OCI-LY3 (cell line): ENCODE measurements at regions not wholly inside any gene's neighbourhood (a gene's known extent, or its start where the extent isn't known, plus 50 kb on each side); places are given as distances from the start of the nearest gene placed in this dataset.

ENCODE experiments used
- CTCF ChIP-seq: fragments of 200-600, 300-600 bp; sonication (generic); IDR thresholded peaks from 2 replicates; pipeline ENCODE4 v1.5.1; 2014; ENCODE audit warnings: antibody characterized with exemption, low read length, low read depth
- EZH2phosphoT487 ChIP-seq: fragments of 200-600 bp; shearing (Covaris generic); IDR thresholded peaks from 2 replicates; pipeline ENCODE4 v1.6.1; 2018; ENCODE audit warnings: antibody characterized with exemption, mixed run types, low read depth

- no peak for TF ChIP-seq CTCF
- no peak for TF ChIP-seq EZH2phosphoT487
These were observed 481.6 kb upstream of the ACVR2A start for GRCh38 chr2:147363181-147363580.
